Astrocyte (in vitro differentiated cells and primary cell): ENCODE measurements at regions not wholly inside any gene's neighbourhood (a gene's known extent, or its start where the extent isn't known, plus 50 kb on each side); places are given as distances from the start of the nearest gene placed in this dataset.

Experiments used
- DNase-seq: peaks from one replicate; pipeline ENCODE4 v3.0.0-alpha.2; 2010; ENCODE audit warnings: low read depth
- FAIRE-seq: peaks from 2 replicates; lab custom pipeline; 2011; peaks lifted over from hg19 to GRCh38; lab: Jason Lieb, UNC
- H2AFZ ChIP-seq: 2 replicates; pipeline ENCODE4 v1.6.0; 2012; ENCODE audit warnings: low read depth, low read length, inconsistent platforms
- H3K27ac ChIP-seq: 2 replicates; pipeline ENCODE4 v1.5.1; 2011; ENCODE audit warnings: low read depth, low read length, inconsistent platforms
- H3K27me3 ChIP-seq: 2 replicates; pipeline ENCODE4 v1.6.0; 2011; ENCODE audit warnings: low read length, inconsistent platforms; ENCODE audit not compliant: insufficient read depth
- H3K36me3 ChIP-seq: 2 replicates; pipeline ENCODE4 v1.5.1; 2011; ENCODE audit warnings: low read length, inconsistent platforms; ENCODE audit not compliant: insufficient read depth
- H3K4me1 ChIP-seq: 2 replicates; pipeline ENCODE4 v1.5.1; 2011; ENCODE audit warnings: low read length, inconsistent platforms; ENCODE audit not compliant: insufficient read depth
- H3K4me2 ChIP-seq: 2 replicates; pipeline ENCODE4 v1.6.0; 2012; ENCODE audit warnings: low read length, inconsistent platforms
- H3K4me3 ChIP-seq: 2 replicates; pipeline ENCODE4 v1.5.1; 2011; ENCODE audit warnings: low read depth, mild to moderate bottlenecking, low read length, inconsistent platforms; ENCODE audit not compliant: insufficient read depth
- H3K79me2 ChIP-seq: 2 replicates; pipeline ENCODE4 v1.6.0; 2012; ENCODE audit warnings: mild to moderate bottlenecking, low read length, inconsistent platforms; ENCODE audit not compliant: insufficient read depth
- H3K9ac ChIP-seq: 2 replicates; pipeline ENCODE4 v1.6.0; 2012; ENCODE audit warnings: mild to moderate bottlenecking, low read length, inconsistent platforms
- H3K9me3 ChIP-seq: 2 replicates; pipeline ENCODE4 v1.5.1; 2012; ENCODE audit warnings: low read depth, mild to moderate bottlenecking, low read length, inconsistent platforms; ENCODE audit not compliant: insufficient read depth
- H4K20me1 ChIP-seq: 2 replicates; pipeline ENCODE4 v1.6.0; 2012; ENCODE audit warnings: low read length, inconsistent platforms; ENCODE audit not compliant: insufficient read depth
- H3K27ac Mint-ChIP-seq: one replicate; pipeline ENCODE4 v1.8.0; 2021; ENCODE audit warnings: mild to moderate bottlenecking, mixed read lengths; ENCODE audit not compliant: unreplicated experiment
- H3K27me3 Mint-ChIP-seq: one replicate; pipeline ENCODE4 v1.8.0; 2021; ENCODE audit warnings: low read depth, mixed read lengths; ENCODE audit not compliant: unreplicated experiment
- H3K36me3 Mint-ChIP-seq: one replicate; pipeline ENCODE4 v1.8.0; 2021; ENCODE audit warnings: low read depth, mixed read lengths; ENCODE audit not compliant: unreplicated experiment
- H3K4me1 Mint-ChIP-seq: one replicate; pipeline ENCODE4 v1.8.0; 2021; ENCODE audit warnings: low read depth, mixed read lengths; ENCODE audit not compliant: unreplicated experiment
- H3K4me3 Mint-ChIP-seq: one replicate; pipeline ENCODE4 v1.8.0; 2021; ENCODE audit warnings: mild to moderate bottlenecking, moderate library complexity, mixed read lengths; ENCODE audit not compliant: unreplicated experiment
- H3K9me3 Mint-ChIP-seq: one replicate; pipeline ENCODE4 v1.8.0; 2021; ENCODE audit warnings: mild to moderate bottlenecking, mixed read lengths; ENCODE audit not compliant: unreplicated experiment
- CTCF ChIP-seq: IDR thresholded peaks from 2 replicates; pipeline ENCODE4 v1.5.1; 2011; ENCODE audit warnings: low read depth, mild to moderate bottlenecking, inconsistent platforms, low read length, moderate library complexity; ENCODE audit not compliant: insufficient read depth
- EZH2 ChIP-seq: IDR thresholded peaks from 2 replicates; pipeline ENCODE4 v1.6.1; 2012; ENCODE audit warnings: mild to moderate bottlenecking, low read length, inconsistent platforms; ENCODE audit not compliant: insufficient read depth

GRCh38 chr10:56927701-56928100, 566.6 kb upstream of the ZWINT start:
- H3K4me1 ChIP-seq = no peaks in the 10 kb centered on the region
- no peak overlapping the region for H3K27ac Mint-ChIP-seq
- no peaks in the 10 kb centered on the region for H4K20me1 ChIP-seq
- no peaks in the 10 kb centered on the region for H3K36me3 ChIP-seq
- no peaks in the 10 kb centered on the region for H3K9me3 ChIP-seq
- peaks cover 6% of the 10 kb centered on the region for H3K9me3 Mint-ChIP-seq
- no peak overlapping the region for H3K9ac ChIP-seq
- no peak overlapping the region for H3K4me3 Mint-ChIP-seq
- DNase-seq (no peak), FAIRE-seq (no peak)
- no peak overlapping the region for H3K27ac ChIP-seq
- no peaks in the 10 kb centered on the region for H3K27me3 Mint-ChIP-seq
- H3K4me3 ChIP-seq = no peak overlapping the region
- H3K4me2 ChIP-seq = no peak overlapping the region
- no peaks in the 10 kb centered on the region for H3K79me2 ChIP-seq
- H3K36me3 Mint-ChIP-seq = no peaks in the 10 kb centered on the region
- H3K4me1 Mint-ChIP-seq = no peaks in the 10 kb centered on the region
- H3K27me3 ChIP-seq = no peaks in the 10 kb centered on the region
- H2AFZ ChIP-seq = no peak overlapping the region
- TF ChIP-seq EZH2 (no peak), CTCF (no peak)

- H3K27me3 Mint-ChIP-seq = no peaks in the 10 kb centered on the region
Observed at GRCh38 chr10:56920601-56921261, 559.7 kb upstream of the ZWINT start.

More at GRCh38 chr10:56920601-56921261, 559.7 kb upstream of the ZWINT start:
- H3K4me1 ChIP-seq = no peaks in the 10 kb centered on the region
- no peak for TF ChIP-seq EZH2
- TF ChIP-seq CTCF = no peak
- FAIRE-seq (no peak), DNase-seq (no peak)
- no peaks in the 10 kb centered on the region for H4K20me1 ChIP-seq
- peaks cover 4% of the 10 kb centered on the region for H3K9me3 ChIP-seq
- no peak overlapping the region for H3K4me2 ChIP-seq
- H3K4me1 Mint-ChIP-seq = no peaks in the 10 kb centered on the region
- no peaks in the 10 kb centered on the region for H3K36me3 ChIP-seq
- H3K9ac ChIP-seq = no peak overlapping the region
- no peak overlapping the region for H3K27ac Mint-ChIP-seq
- H3K27me3 ChIP-seq = no peaks in the 10 kb centered on the region
- peaks cover 6% of the 10 kb centered on the region for H3K9me3 Mint-ChIP-seq
- no peak overlapping the region for H3K4me3 Mint-ChIP-seq
- H2AFZ ChIP-seq = no peak overlapping the region
- no peak overlapping the region for H3K27ac ChIP-seq
- H3K4me3 ChIP-seq = no peak overlapping the region
- no peaks in the 10 kb centered on the region for H3K36me3 Mint-ChIP-seq
- no peaks in the 10 kb centered on the region for H3K79me2 ChIP-seq
